ENCODE measurements at regions not wholly inside any gene's neighbourhood (a gene's known extent, or its start where the extent isn't known, plus 50 kb on each side); places are given as distances from the start of the nearest gene placed in this dataset.

DNA sequence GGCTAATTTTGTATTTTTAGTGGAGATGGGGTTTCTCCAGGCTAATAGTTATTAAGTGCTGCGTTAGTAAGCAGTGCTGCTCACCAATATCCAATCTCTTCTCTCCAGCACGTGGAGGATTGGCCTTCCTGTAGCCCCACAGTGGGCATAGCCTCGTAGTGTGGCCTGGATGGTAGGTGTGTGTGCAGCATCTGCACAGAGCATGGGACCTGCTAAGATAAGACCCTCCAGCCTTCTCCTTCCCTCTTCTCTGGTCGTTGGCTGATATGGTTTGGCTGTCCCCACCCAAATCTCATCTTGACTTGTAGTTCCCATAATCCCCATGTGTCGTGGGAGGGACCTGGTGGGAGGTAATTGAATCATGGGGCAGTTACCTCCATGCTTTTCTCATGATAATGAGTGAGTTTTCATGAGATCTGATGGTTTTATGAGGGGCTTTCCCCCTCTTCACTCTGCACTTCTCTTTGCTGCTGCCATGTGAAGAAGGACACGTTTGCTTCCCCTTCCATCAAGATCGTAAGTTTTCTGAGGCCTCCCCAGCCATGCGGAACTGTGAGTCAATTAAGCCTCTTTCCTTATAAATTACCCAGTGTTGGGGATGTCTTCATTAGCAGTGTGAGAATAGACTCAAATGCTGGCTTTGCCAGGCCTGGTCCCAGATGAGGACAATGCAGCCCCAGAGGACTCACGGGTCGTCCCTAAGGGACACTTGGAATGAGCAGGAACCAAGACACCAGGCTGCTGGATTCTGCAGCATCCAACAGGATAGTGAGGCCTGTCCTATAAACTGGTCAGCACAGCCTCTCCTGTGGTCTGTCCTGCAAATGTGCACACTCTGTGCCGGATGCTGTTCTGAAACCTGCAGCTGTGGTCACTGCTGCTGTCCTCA lies 63.4 kb upstream of the AFDN start:
- Histone ChIP-seq H4K20me1 (ENCODE audit: insufficient read depth) (no peaks in the 10 kb centered on the region), H3K79me2 (replicated peaks; ENCODE audit: insufficient read depth, low read length) (no peaks in the 10 kb centered on the region), H3K9me2 (ENCODE audit: insufficient read depth, low read length) (no peaks in the 10 kb centered on the region), H3K9ac (ENCODE audit: low read length) (no peak overlapping the region), H2AFZ (ENCODE audit: low read depth, low read length) (no peak overlapping the region), H3K4me2 (ENCODE audit: low read length) (no peak overlapping the region), H3K27me3 (ENCODE audit: insufficient read depth, low read depth, low read length) (no peaks in the 10 kb centered on the region), H3K9me3 (ENCODE audit: low read length) (no peaks in the 10 kb centered on the region), H3K27ac (ENCODE audit: low read length) (no peak overlapping the region), H3F3A (ENCODE audit: insufficient read depth, low read length, poor library complexity, severe bottlenecking) (no peaks in the 10 kb centered on the region), H3K36me3 (ENCODE audit: insufficient read depth, low read length) (no peaks in the 10 kb centered on the region), H3K4me3 (ENCODE audit: low read length) (no peak overlapping the region)
- TF ChIP-seq SMC3 (conservative IDR thresholded peaks at IDR 0.05; ENCODE audit: poor library complexity): no peak
- TF ChIP-seq, protein P1, sequence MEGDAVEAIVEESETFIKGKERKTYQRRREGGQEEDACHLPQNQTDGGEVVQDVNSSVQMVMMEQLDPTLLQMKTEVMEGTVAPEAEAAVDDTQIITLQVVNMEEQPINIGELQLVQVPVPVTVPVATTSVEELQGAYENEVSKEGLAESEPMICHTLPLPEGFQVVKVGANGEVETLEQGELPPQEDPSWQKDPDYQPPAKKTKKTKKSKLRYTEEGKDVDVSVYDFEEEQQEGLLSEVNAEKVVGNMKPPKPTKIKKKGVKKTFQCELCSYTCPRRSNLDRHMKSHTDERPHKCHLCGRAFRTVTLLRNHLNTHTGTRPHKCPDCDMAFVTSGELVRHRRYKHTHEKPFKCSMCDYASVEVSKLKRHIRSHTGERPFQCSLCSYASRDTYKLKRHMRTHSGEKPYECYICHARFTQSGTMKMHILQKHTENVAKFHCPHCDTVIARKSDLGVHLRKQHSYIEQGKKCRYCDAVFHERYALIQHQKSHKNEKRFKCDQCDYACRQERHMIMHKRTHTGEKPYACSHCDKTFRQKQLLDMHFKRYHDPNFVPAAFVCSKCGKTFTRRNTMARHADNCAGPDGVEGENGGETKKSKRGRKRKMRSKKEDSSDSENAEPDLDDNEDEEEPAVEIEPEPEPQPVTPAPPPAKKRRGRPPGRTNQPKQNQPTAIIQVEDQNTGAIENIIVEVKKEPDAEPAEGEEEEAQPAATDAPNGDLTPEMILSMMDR (IDR thresholded peaks at IDR 0.05; ENCODE audit: poor library complexity, severe bottlenecking): no peak
- TF ChIP-seq EP300 (conservative IDR thresholded peaks at IDR 0.05; ENCODE audit: poor library complexity, severe bottlenecking): no peak

DNA sequence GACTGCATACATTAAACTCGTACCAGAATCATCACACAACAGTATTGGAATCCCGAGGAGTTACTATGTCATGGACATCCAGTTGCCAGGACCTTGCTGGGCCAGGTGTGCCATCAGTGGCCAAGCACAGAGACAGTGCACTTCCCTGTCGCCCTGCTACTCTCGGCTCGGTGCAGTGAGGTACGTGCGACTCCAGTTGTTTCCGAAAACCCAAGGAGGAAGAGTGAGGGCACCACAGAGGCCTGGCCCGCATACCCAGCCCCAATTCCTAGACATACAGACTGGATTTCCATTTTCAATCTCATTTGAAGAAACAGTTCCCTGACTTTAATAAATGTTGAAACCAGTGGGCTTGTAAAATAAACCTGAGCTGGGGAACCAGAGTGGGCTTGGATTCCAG lies 62.5 kb upstream of the AFDN start:
- H3K4me2 ChIP-seq (ENCODE audit: low read length): no peak overlapping the region
- H3K4me3 ChIP-seq (ENCODE audit: low read length): no peak overlapping the region
- no peak overlapping the region for H3K9ac ChIP-seq (ENCODE audit: low read length)
- H2AFZ ChIP-seq (ENCODE audit: low read depth, low read length): no peak overlapping the region
- no peaks in the 10 kb centered on the region for H3K27me3 ChIP-seq (ENCODE audit: insufficient read depth, low read depth, low read length)
- H3F3A ChIP-seq (ENCODE audit: insufficient read depth, low read length, poor library complexity, severe bottlenecking): no peaks in the 10 kb centered on the region
- H3K27ac ChIP-seq (ENCODE audit: low read length): no peak overlapping the region
- no peaks in the 10 kb centered on the region for H3K36me3 ChIP-seq (ENCODE audit: insufficient read depth, low read length)
- H3K9me3 ChIP-seq (ENCODE audit: low read length): no peaks in the 10 kb centered on the region
- no peaks in the 10 kb centered on the region for H3K79me2 ChIP-seq (replicated peaks; ENCODE audit: insufficient read depth, low read length)
- H4K20me1 ChIP-seq (ENCODE audit: insufficient read depth): no peaks in the 10 kb centered on the region
- H3K9me2 ChIP-seq (ENCODE audit: insufficient read depth, low read length): no peaks in the 10 kb centered on the region
- TF ChIP-seq RAD21 (conservative IDR thresholded peaks at IDR 0.05) (no peak), POLR2AphosphoS5 (IDR thresholded peaks at IDR 0.05) (no peak), EZH2 (IDR thresholded peaks at IDR 0.05; ENCODE audit: borderline replicate concordance, insufficient read depth, low read length, poor library complexity, severe bottlenecking) (no peak), EP300 (conservative IDR thresholded peaks at IDR 0.05; ENCODE audit: poor library complexity, severe bottlenecking) (no peak), SMC3 (conservative IDR thresholded peaks at IDR 0.05; ENCODE audit: poor library complexity) (no peak), TAF1 (IDR thresholded peaks at IDR 0.05; ENCODE audit: low read depth) (no peak), MXI1 (conservative IDR thresholded peaks at IDR 0.05; ENCODE audit: poor library complexity, severe bottlenecking) (no peak)
- TF ChIP-seq, protein P1 (IDR thresholded peaks at IDR 0.05; ENCODE audit: poor library complexity, severe bottlenecking): no peak
- TF ChIP-seq, protein P2, sequence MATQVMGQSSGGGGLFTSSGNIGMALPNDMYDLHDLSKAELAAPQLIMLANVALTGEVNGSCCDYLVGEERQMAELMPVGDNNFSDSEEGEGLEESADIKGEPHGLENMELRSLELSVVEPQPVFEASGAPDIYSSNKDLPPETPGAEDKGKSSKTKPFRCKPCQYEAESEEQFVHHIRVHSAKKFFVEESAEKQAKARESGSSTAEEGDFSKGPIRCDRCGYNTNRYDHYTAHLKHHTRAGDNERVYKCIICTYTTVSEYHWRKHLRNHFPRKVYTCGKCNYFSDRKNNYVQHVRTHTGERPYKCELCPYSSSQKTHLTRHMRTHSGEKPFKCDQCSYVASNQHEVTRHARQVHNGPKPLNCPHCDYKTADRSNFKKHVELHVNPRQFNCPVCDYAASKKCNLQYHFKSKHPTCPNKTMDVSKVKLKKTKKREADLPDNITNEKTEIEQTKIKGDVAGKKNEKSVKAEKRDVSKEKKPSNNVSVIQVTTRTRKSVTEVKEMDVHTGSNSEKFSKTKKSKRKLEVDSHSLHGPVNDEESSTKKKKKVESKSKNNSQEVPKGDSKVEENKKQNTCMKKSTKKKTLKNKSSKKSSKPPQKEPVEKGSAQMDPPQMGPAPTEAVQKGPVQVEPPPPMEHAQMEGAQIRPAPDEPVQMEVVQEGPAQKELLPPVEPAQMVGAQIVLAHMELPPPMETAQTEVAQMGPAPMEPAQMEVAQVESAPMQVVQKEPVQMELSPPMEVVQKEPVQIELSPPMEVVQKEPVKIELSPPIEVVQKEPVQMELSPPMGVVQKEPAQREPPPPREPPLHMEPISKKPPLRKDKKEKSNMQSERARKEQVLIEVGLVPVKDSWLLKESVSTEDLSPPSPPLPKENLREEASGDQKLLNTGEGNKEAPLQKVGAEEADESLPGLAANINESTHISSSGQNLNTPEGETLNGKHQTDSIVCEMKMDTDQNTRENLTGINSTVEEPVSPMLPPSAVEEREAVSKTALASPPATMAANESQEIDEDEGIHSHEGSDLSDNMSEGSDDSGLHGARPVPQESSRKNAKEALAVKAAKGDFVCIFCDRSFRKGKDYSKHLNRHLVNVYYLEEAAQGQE (IDR thresholded peaks at IDR 0.05; ENCODE audit: borderline replicate concordance): no peak
